ENCODE measurements at regions not wholly inside any gene's neighbourhood (a gene's known extent, or its start where the extent isn't known, plus 50 kb on each side); places are given as distances from the start of the nearest gene placed in this dataset.

DNA sequence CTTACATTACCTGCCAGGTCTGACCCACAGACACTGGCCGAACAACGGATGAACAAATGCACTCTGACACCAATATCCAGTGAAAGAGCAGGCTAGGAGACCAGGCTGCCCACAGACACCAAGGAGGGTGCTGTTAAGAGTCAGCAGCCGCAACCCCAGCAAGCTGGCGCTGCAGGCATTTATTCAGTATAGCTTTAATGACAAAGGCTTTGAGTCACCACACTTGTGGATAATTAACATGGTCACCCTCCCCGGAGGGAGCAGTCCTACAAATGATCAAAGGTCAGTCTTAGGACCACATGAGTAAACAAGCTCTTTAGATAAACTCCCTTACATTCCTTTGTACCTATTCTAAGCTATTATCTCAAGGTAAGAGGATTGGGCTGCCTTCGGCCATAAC is 368.5 kb upstream of the GRID2 start:
- intact Hi-C loops (cut with DNase I), result no loop called here
- H3K27ac ChIP-seq, result no peak overlapping the region

DNA sequence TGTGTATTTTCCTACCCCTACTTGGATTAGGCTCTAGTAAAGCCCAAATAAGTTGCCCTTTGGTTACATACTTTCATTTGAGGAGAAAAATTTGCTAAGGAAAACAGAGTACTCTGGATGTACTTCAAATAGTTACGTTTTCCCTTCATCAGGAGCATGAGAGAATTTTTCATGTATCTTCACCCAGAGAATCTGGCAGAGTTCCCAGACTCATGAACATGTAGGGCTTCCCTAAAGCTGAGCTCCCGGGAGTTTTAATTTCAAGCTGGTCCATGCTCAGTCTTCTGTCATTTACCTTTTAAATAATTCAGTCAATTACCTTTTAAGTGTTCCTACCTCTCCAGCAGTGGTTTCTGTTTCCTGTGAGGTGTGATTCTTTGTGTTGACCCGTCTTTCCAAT is 367.5 kb upstream of the GRID2 start:
- Histone ChIP-seq H3K27me3 (no peaks in the 10 kb centered on the region), H3K4me1 (no peaks in the 10 kb centered on the region), H3K4me3 (no peak overlapping the region), H3K36me3 (no peaks in the 10 kb centered on the region), H3K27ac (no peak overlapping the region), H3K9me3 (no peaks in the 10 kb centered on the region)
- ATAC-seq (no peak), DNase-seq (no peak)
- intact Hi-C loops (cut with DNase I), result no loop called here
- TF ChIP-seq CTCF (IDR thresholded peaks at IDR 0.05), result no peak

More for the DNA sequence above, 368.5 kb upstream of the GRID2 start:
- no peak for DNase-seq
- no peaks in the 10 kb centered on the region for H3K4me1 ChIP-seq
- no peaks in the 10 kb centered on the region for H3K36me3 ChIP-seq
- no peaks in the 10 kb centered on the region for H3K27me3 ChIP-seq
- H3K9me3 ChIP-seq, result no peaks in the 10 kb centered on the region
- no peak overlapping the region for H3K4me3 ChIP-seq
- no peak for ATAC-seq
- no peak for TF ChIP-seq CTCF (IDR thresholded peaks at IDR 0.05)

DNA sequence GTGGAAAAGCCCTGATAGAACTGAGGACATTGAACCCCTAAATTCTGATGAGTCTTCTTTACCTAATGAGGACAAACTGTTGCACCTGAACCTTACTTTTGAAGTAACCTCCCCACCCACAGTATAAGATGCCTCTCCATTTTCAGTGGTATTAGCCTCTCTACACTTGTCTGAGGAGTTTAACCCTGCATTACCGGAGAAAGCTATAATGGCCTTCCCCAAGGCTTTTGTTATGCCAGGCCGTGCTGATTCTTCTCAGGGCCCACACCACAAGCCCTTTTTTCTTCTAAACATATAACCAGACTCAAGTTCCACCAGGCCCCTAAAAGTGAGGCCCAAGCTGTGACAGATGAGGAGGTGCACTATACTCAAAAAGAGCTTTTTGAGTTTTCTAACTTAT is 345.8 kb upstream of the GRID2 start:
- intact Hi-C loops (cut with DNase I), result no loop called here

GRCh38 chr4:91958596-91958995 is 345.2 kb upstream of the GRID2 start:
- Histone ChIP-seq H3K9me3 (no peaks in the 10 kb centered on the region), H3K27me3 (no peaks in the 10 kb centered on the region), H3K4me1 (no peaks in the 10 kb centered on the region), H3K36me3 (no peaks in the 10 kb centered on the region), H3K4me3 (no peak overlapping the region), H3K27ac (no peak overlapping the region)
- DNase-seq (no peak), ATAC-seq (no peak)
- TF ChIP-seq CTCF (IDR thresholded peaks at IDR 0.05), result no peak
- intact Hi-C loops (cut with DNase I), result no loop called here

More for the DNA sequence above, 345.8 kb upstream of the GRID2 start:
- Histone ChIP-seq H3K9me3 (no peaks in the 10 kb centered on the region), H3K27me3 (no peaks in the 10 kb centered on the region), H3K4me1 (no peaks in the 10 kb centered on the region), H3K27ac (no peak overlapping the region), H3K4me3 (no peak overlapping the region), H3K36me3 (no peaks in the 10 kb centered on the region)
- DNase-seq (no peak), ATAC-seq (no peak)
- TF ChIP-seq CTCF (IDR thresholded peaks at IDR 0.05), result no peak

GRCh38 chr4:91961504-91961903 is 342.3 kb upstream of the GRID2 start:
- no peaks in the 10 kb centered on the region for H3K4me1 ChIP-seq
- H3K36me3 ChIP-seq, result no peaks in the 10 kb centered on the region
- no peak for TF ChIP-seq CTCF (IDR thresholded peaks at IDR 0.05)
- intact Hi-C loops (cut with DNase I), result no loop called here
- H3K27ac ChIP-seq, result no peak overlapping the region
- DNase-seq (no peak), ATAC-seq (no peak)
- no peak overlapping the region for H3K4me3 ChIP-seq
- H3K27me3 ChIP-seq, result no peaks in the 10 kb centered on the region
- H3K9me3 ChIP-seq, result no peaks in the 10 kb centered on the region

GRCh38 chr4:91963486-91963885 is 340.3 kb upstream of the GRID2 start:
- H3K4me1 ChIP-seq, result no peaks in the 10 kb centered on the region
- no peak for TF ChIP-seq CTCF (IDR thresholded peaks at IDR 0.05)
- ATAC-seq (no peak), DNase-seq (no peak)
- H3K27ac ChIP-seq, result no peak overlapping the region
- no peaks in the 10 kb centered on the region for H3K36me3 ChIP-seq
- H3K9me3 ChIP-seq, result no peaks in the 10 kb centered on the region
- H3K27me3 ChIP-seq, result no peaks in the 10 kb centered on the region
- intact Hi-C loops (cut with DNase I), result no loop called here
- H3K4me3 ChIP-seq, result no peak overlapping the region
